ENCODE measurements at regions not wholly inside any gene's neighbourhood (a gene's known extent, or its start where the extent isn't known, plus 50 kb on each side); places are given as distances from the start of the nearest gene placed in this dataset.

DNA sequence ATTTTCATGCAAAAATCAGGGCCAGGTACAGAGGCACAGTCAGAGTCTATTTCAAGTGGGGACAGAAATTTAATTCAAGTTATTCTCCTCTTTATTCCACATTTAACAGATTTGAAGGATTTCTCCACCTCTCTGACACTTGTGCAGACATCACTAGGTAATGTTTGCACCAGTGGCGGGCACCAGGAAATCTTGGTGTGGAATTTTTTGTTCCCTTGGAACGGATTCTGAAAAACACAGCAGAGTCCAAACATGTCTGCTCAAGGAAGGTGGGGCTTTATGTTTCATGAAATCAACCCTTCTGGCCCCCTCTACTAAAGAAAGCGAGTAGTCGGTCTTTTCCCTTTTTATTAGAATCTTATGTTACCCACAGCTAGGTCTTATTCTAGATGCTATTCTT lies 271.2 kb upstream of the MDFIC2 start:
- no peak for DNase-seq (ENCODE audit: low read depth in 2 of 3, low spot score in 2 of 3)

GRCh38 chr3:70582803-70583202 lies 270.4 kb upstream of the MDFIC2 start:
- no peak for DNase-seq (ENCODE audit: low read depth in 2 of 3, low spot score in 2 of 3)

GRCh38 chr3:70580021-70580420 lies 267.6 kb upstream of the MDFIC2 start:
- no peak for DNase-seq (ENCODE audit: low read depth in 2 of 3, low spot score in 2 of 3)

- no peak for DNase-seq (ENCODE audit: low read depth in 2 of 3, low spot score in 2 of 3)
These were observed 259.3 kb upstream of the MDFIC2 start for GRCh38 chr3:70571696-70572095.

DNA sequence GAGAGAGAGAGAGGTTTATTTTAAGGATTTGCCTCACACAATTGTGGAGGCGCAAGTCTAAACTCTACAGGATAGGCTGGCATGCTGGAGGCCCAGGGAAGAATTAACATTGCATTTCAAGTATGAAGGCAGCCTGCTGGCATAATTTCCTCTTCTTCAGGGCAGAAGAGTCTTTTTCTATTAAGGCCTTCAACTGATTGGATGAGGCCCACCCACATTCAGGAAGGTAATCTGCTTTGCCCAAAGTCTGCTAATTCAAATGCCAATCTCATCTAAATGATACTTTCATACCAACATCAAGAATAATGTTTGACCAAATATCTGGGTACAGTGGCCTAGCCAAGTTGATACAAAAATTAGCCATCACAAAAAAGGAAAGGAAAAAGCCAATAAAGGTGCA lies 258.1 kb upstream of the MDFIC2 start:
- no peak for DNase-seq (ENCODE audit: low read depth in 2 of 3, low spot score in 2 of 3)

GRCh38 chr3:70568626-70569025 lies 256.2 kb upstream of the MDFIC2 start:
- DNase-seq (ENCODE audit: low read depth in 2 of 3, low spot score in 2 of 3) = no peak

GRCh38 chr3:70565861-70566260 lies 253.4 kb upstream of the MDFIC2 start:
- peak in 2 of 3 donors; percentile 20 to 24 for DNase-seq (ENCODE audit: low read depth in 2 of 3, low spot score in 2 of 3)

GRCh38 chr3:70564552-70564951 lies 252.1 kb upstream of the MDFIC2 start:
- no peak for DNase-seq (ENCODE audit: low read depth in 2 of 3, low spot score in 2 of 3)

DNA sequence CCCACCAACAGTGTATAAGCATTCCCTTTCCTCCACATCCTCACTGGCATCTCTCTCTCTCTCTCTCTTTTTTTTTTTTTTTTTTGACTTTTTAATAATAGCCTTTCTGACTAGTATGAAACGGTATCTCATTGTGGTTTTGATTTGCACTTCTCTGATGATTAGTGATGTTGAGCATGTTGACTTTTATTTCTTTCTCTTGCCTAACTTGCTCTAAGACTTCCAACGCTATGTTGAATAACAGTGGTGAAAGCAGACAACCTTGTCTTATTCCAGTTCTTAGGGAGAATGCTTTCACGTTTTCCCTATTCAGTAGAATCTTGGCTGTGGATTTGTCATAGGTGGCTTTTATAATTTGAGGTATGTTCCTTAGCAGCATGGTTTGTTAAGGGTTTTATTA lies 249.4 kb upstream of the MDFIC2 start:
- DNase-seq (ENCODE audit: low read depth in 2 of 3, low spot score in 2 of 3) = no peak

DNA sequence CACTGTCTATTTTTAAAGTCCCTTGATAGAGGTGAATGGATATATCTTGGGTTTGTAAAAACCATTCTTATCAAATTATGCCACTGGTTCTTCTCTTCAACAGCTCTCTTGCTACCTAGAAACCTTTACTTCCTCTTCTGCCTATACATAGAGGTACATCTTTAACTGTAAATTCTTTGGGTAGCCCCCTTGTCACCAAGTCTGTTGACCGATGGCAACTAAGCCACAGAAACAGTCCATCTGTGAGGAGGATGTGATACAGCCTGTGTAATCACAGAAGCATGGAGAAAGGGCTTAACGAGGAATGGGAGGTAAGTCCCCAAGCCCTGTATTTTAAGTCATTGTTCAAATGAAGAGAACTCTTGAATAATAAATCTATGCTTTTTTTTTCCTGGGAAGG lies 246.5 kb upstream of the MDFIC2 start:
- peak in 1 of 3 donors; percentile 37 for DNase-seq (ENCODE audit: low read depth in 2 of 3, low spot score in 2 of 3)

- DNase-seq (ENCODE audit: low read depth in 2 of 3, low spot score in 2 of 3) = peak in 2 of 3 donors; percentile 52 to 71
These were observed 245.5 kb upstream of the MDFIC2 start for GRCh38 chr3:70557976-70558375.

GRCh38 chr3:70556056-70556455 lies 243.6 kb upstream of the MDFIC2 start:
- no peak for DNase-seq (ENCODE audit: low read depth in 2 of 3, low spot score in 2 of 3)

DNA sequence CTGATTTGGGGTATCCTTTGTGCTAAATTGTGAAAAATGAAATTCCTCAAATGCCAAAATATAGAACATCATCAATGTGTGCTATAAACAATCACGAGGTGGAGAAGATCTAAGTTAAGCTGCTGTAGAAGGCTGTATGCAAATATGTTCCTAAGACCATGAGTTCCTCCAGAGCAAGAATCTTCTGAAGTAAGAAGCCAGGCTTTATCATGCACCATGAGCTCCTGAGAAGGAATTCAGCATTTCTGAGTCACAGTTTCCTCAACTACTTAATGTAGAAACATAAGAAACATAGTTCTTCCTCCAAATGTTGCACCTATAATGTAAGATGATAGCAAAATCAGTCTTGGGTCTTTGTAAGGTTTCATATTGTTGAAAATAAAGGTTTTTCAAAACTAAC lies 241.7 kb upstream of the MDFIC2 start:
- no peak for DNase-seq (ENCODE audit: low read depth in 2 of 3, low spot score in 2 of 3)

- peak; percentile 48 to 77 (median 54) for DNase-seq (ENCODE audit: low read depth in 2 of 3, low spot score in 2 of 3)
These were observed 238.4 kb upstream of the MDFIC2 start for GRCh38 chr3:70550723-70551319.

- no peak for DNase-seq (ENCODE audit: low read depth in 2 of 3, low spot score in 2 of 3)
These were observed 234.2 kb upstream of the MDFIC2 start for GRCh38 chr3:70546679-70547078.

- no peak for DNase-seq (ENCODE audit: low read depth in 2 of 3, low spot score in 2 of 3)
These were observed 231.1 kb upstream of the MDFIC2 start for GRCh38 chr3:70543493-70543892.

GRCh38 chr3:70539908-70540307 lies 227.5 kb upstream of the MDFIC2 start:
- DNase-seq (ENCODE audit: low read depth in 2 of 3, low spot score in 2 of 3) = no peak

DNA sequence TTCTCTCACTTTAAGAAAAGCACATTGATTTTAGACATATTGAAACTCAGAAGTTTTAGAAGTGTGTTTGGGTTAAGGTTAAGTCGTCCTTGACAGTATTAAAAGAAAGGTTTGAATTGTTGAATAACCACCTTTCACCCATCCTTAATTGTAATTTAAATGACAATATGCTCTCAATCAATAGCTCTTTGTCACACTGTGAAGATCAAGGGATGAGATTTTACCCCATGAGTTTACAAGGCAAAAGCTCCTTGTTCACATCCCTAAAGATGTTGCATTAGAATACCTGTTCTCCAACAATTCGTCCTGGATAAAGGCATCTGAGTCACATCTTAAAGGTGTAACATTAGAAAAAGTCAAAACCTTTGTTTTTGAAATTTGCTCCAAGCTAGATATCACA lies 220.4 kb upstream of the MDFIC2 start:
- no peak for DNase-seq (ENCODE audit: low read depth in 2 of 3, low spot score in 2 of 3)

GRCh38 chr3:70531838-70532489 lies 219.5 kb upstream of the MDFIC2 start:
- DNase-seq (ENCODE audit: low read depth in 2 of 3, low spot score in 2 of 3) = no peak

GRCh38 chr3:70531063-70531657 lies 218.7 kb upstream of the MDFIC2 start:
- peak in 2 of 3 donors; percentile 10 to 42 for DNase-seq (ENCODE audit: low read depth in 2 of 3, low spot score in 2 of 3)

DNA sequence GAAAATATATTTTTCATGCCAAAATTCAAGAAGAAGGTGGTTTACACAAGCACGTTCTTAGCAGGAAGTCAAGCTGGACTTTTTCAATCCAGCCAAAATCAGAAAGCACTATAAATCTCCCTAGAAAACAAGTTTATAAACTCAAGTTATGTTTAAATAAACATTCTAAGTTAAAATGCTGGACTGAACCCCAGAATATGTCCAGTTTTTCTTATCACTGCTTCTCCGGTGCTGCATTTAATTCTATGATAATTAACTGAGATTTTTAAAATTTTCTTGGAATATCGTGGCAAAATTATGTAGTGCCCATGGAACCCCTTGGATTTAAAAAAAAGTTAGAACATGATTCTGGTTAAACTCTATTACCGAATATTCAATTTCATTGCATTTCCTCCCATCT lies 218.2 kb upstream of the MDFIC2 start:
- DNase-seq (ENCODE audit: low read depth in 2 of 3, low spot score in 2 of 3) = no peak

DNA sequence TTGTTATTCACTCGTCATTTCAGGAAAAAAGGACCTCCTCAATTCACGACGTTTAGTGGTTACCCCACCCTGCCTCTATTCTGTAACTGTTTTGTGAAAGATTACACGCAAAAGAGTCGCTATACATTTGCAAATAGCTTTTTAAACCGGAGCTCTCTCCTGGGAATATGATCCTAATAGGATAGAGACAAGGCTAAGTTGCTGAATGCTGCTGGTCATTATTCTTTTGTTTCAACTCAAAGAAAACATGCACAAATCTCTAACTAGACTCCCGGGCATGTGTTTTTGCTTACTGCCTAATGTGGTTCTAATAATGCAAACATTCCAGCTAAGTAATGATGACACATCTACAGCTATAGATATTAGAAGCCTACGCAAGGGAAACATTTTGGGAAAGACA lies 214.6 kb upstream of the MDFIC2 start:
- no peak for DNase-seq (ENCODE audit: low read depth in 2 of 3, low spot score in 2 of 3)

Data from hematopoietic multipotent progenitor cell (in vitro differentiated cells).